NCI-H446 treated with DMSO at 0.1 percent for 48 hours (cell line): ENCODE measurements at regions not wholly inside any gene's neighbourhood (a gene's known extent, or its start where the extent isn't known, plus 50 kb on each side); places are given as distances from the start of the nearest gene placed in this dataset.
A peak's percentile ranks its signal among the peaks of the same experiment; 100 is the strongest.

ENCODE experiments used
- DNase-seq: peaks from one replicate; lab custom pipeline; 2025; lab: John Stamatoyannopoulos, UW

DNA sequence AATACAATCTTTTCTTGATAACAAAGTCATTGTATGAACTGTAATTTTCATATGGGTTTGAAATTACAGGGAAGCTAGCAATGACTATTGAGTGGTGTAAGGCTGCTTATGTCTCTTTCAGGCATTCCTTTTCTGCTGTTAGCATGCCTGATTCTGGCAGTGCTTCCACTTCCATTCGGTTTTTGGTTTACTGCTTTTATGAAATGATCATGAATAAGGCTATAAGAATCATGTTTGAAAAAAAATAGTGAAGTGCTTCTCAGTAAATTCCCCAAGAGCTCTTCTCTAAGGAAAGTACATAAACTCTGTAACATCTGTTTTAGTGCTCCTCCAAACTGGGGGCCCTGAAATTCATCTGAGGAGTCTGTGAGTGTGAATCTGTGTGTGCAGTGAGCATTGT lies 434.0 kb upstream of the RGS6 start:
- no peak for DNase-seq

DNA sequence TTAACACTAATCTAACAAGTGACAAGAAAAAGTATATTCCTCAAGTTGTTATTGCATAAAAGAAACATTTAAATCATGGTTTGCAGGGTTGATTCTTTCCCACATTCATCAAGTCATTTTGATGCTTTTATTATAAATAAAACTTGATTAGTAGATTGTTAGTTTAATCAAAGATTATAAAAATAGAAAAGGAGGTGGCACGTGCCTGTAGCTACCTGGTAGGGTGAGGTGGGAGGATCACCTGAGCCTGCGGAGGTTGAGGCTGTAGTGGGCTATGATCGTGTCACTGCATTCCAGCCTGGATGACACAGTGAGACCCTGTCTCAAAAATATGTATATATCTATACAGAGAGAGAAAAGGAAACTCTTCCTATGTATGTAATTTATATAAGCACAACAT lies 433.2 kb upstream of the RGS6 start:
- DNase-seq = no peak

DNA sequence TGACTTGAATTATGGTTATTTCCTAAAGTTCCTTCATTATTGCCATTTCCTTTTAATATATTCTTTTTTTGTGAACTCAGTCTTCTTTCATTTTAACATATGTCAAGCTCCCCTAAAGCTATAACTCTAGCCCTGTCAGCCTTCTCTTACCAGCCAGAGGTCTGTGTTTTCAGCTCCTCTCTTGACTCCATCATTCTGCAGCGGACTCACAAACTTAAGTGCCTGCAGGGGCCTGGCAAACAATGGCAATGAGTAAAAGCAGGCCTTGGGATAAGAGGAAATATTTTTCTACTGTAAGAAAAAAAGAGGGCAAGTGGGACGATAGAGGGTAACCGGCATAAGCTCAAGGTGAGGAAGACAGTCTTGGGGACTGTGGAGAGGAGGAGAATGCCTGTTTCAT lies 424.5 kb upstream of the RGS6 start:
- DNase-seq = no peak

DNA sequence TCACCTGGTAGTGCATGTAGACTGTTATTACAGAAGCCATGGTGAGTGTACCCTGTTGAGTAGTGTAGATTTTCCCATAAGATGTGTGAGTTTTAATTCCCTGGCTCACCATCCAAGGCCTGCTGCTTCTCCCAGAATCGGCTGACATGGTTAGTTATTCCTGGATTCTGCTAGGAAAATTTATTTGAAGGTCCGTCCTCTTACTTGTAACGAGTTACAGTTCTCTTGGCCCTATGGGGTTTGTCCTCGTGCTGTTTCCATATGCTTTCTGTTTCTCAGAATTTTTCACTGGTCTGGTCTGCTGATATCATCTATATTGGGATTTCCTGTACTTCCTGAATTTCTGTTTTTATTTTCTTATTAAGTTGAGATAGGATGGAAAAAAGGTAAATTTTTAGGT lies 423.3 kb upstream of the RGS6 start:
- DNase-seq = no peak

DNA sequence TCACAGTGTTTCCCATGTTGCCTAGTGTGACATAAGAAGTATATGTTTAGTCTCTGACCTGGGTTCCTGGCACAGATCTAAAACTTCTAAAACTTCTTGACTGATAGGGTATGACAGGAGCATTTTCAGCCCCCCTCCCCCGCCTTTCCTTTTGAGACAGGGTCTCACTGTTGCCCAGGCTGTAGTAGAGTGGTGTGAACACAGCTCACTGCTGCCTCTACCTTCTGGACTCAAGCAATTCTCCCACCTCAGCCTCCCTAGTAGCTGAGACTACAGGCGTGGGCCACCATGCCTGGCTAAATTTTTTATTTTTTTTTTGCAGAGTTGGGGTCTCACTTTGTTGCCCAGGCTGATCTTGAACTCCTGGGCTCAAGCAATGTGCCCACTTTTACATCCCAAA lies 421.1 kb upstream of the RGS6 start:
- DNase-seq = no peak

DNA sequence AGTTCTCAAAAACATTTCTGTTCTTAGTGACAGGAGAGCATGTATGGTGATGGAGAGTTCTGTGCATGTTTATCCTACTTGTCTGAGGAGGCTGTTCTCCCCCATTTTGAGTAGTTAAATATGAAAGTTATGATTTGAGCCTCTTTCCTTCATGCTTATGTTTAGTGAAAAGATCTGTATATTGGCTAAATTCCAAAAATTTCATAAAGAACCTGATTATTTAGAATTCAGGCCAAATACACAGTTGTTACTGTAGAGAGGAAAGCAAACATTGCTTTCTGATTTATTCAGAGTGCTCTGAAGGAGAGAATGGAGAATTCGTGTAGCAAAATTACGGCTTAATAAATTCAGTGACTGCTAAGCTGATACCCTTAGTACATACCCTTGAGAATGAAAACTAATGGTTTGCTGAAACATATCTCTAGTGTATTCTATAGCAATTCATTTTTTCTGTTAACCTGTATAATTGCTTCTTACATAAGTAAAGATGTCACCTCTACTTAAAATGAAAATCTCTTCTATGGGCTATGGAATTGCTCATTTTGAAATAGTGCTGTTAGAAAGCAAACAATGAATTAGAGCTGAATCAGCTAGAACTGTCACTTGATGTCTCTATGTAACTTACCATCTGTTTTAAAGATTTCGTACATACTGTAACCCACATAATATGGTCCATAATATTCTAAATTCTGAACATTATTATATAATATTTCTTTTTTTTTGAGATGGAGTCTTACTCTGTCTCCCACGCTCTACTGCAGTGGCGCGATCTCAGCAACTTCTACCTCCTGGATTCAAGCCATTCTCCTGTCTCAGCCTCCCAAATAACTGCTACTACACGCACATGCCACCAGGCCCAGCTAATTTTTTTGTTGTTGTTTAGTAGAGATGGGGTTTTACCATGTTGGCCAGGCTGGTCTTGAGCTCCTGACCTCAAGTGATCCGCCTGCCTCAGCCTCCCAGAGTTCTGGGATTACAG lies 417.0 kb upstream of the RGS6 start:
- no peak for DNase-seq

DNA sequence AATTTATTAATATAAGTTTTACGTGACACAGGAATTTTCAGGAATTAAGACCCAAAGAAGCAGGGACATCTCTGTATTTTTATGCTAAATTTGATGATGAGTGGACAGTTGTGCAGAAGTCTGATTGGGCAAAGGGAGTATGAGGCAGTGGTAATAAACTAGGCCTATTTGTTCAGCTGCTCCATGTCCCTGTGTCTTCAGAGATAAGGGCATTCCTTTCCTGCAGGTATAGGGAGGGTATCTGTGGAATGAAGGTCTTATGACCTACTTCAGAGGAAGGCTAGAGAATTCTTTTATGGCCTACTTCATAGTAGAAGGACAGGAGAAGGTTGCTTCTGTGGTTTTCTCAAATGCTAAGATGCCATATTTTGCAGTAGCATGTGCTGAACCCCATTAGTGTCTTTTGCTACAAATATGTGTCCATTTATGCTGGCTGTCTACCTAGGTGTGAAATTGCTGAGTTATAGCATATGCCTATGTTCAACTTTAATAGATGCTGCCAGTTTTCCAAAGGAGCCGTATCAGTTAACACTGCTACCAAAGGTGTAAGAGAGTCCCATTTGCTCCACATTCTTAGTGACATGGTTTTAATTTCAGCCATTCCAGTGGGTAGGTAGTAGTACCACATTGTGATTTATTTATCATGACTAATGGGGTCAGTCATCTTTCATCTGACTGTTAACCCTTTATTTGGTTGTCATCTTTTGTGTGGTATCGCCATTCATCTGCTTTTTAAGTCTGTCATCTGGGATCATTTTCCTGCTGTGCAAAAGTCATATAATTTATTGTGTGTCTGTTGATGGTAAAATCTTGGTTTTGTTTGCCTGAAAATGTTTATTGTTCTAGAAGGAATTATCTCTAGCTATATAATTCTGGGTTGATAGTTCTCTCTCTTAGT lies 410.7 kb upstream of the RGS6 start:
- DNase-seq = no peak

DNA sequence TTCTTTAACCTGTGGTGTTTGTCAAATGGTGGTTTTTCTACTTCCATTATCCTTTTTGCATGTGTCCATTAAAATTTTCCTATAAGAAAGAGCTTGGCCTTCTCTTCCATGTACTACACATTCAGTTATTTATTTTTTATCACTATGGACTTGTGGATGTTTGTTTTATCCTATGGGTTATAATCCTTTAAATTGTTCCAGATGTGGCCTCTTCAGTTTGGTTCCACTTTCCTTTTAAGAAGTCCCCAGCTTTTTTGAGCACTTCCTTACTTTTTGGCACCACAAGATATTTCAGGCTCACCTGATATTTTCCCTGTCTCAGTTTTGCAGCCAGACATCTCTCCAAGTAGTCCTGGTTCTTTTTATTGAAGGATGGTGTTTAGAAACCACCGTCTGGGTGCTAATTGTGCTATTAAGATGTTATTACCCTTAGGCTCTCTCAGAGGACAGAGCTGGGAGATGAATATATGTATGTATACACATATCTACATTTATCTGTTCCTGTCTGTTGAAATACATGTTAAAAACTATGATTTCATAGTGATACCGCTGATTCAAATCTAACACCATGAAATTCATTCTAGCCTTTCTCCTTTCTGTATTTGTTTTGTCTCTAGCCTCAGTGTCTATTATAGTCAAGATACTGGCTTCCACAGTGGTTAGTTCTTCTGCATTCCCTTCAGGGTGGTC lies 408.5 kb upstream of the RGS6 start:
- DNase-seq = no peak

DNA sequence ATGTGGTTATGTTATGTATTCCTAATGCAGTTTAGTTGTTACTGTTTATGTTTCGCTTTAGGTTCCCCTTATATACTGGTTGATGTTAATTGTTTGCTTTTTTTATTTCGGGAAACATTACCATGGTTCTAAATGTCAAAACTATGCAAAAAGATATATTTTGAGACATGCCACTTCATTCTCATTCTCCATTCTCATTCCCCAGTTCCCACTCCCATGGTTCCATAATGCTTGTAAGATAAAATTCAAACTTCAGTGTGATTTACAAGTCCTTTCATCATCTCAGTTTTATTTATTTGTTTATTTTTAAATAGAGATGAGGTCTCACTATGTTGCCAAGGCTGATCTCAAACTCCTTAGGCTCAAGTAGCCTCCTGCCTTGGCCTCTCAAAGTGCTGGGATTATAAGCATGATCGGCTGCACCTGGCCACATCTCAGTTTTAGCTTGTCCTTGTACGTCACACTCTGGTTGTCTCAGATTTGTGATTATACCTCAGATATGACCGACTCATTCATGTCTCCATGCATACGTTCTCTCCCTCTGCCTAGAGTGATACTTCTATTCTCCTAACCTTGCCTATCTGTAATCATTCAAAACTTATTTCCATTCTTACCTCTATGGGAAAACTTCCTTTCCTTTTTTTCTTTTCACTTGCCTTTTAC lies 407.8 kb upstream of the RGS6 start:
- DNase-seq = no peak

DNA sequence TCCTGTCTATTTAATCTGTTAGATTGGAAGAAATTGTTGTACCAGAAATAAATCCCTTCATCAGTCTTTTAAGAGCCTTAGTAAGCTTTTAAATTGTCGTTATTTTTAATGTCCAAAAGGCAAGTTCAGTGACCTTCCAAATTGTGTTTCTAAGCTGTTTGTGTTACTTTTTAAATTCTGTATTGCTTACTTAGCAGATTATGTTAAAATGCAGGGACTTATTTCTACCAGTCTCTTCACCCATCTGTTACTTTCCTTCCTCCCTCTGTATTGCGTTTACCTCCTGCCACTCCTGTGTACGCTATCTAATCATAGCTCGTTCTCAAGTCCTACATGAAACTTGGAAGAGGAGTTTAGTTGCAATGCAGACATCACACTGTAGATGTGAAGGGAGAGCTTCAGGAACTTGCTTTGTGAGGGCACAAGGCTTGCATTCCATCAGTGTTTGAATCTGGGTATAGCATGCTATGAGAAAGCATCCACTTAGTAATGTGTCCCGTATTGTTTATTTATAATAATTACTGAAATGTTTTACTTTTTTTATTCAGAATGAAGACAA lies 406.5 kb upstream of the RGS6 start:
- DNase-seq = no peak

DNA sequence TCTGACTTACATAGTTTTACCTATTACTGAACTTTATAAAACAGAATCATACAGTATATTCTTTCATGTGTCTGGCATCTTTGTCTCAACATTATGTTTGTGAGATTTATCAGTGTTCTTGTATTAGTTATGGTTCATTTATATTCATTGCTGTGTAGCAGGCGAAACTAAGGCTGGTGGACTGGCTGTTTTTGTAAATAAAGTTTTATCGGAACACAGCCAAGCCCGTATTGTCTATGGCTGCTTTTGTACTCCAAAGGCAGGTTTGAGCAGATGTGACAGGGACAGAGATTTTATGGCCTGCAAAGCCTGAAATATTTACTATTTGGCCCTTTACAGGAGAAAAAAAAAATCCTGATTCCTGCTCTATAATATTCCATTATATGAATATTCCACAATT lies 405.8 kb upstream of the RGS6 start:
- no peak for DNase-seq

DNA sequence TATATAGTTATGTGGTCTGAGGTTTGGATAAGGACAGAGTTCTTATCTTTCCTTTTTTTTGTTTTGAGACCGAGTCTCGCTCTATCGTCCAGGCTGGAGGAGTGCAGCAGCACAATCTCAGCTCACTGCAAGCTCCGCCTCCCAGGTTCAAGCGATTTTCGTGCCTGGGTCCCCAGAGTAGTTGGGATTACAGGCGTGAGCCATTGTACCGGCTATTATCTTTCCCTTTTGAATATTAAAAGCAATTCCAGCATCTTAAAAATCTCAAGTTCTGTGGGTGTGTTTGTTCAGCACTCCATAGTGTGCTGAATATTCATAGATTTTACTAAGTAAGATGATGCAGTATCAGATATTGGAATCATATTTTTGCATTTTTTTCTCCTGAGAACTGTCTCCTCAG lies 404.4 kb upstream of the RGS6 start:
- DNase-seq = no peak

DNA sequence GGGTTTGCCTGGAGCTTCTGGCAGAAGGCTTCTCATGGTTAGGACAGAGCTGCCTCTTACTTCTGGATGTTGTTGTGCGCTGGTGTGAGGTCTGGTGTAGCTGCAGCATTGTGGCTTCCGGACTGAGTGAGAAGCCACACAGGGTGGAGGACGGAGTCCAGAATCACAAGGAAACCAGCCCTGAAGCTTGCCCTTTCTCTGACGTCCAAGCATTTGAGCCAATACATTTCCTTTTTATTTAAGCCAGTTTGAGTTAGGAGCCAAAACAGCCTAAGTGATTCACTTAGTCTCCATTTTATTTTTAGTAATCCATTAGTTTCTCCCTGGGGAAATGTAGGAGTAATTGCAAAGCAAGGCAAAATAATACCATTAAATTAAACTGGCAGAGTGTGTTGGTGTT lies 402.4 kb upstream of the RGS6 start:
- DNase-seq = peak; percentile 61

DNA sequence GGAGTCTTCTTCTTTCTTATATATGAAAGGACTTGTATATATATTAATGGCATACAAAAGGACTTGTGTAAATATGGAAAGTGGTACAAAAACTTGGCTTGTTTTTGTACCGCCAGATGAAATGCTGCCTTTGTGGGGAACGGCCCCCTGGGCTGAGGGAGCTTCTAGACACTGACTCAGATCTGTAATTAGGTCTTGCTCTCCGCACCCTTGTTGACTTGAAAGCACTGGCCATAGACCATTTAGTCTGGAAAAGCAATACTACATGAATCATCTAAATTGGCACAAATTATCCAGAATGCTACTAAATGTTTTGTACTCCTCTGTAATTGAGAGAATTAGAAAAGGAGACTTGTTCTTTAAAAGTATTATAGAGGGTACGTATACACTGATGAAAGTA lies 399.9 kb upstream of the RGS6 start:
- DNase-seq = peak; percentile 90

DNA sequence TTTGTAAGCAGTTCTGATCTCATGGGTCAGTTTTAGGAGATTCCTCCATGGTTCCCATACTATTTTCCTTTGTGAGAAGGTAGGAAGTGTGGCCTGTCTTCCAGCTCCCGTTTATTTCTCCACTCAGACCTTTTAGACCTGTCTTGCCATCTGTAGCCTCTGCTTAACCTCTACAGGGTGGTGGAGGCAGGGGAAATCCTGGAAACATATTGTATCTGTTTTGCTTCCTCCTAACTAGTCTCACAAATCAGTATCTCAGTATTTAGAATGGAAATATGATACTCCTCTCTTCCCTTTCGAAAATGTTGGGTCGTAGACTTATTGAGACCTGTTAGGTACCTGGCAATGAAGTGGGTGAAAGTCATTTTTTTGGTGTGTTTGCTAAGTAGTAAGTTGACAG lies 399.4 kb upstream of the RGS6 start:
- DNase-seq = no peak

DNA sequence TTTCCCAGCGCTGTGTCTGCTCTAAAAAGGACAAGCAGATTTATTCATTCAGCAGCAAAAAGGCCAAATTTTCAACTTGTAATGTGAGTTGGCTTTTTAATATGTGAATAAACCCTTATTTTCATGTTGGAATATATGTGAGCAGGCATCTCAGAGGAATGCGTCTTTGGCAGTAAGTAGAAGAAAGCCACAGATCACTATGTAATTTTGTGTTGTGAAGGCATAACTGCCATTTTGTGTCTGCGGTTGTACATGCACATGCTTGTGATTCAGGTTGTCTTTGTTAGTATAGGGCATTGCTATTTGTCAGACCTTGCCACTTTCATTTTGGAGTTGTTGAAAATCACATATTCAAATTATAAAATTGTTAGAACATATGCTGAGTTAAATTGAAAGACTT lies 398.8 kb upstream of the RGS6 start:
- DNase-seq = no peak

DNA sequence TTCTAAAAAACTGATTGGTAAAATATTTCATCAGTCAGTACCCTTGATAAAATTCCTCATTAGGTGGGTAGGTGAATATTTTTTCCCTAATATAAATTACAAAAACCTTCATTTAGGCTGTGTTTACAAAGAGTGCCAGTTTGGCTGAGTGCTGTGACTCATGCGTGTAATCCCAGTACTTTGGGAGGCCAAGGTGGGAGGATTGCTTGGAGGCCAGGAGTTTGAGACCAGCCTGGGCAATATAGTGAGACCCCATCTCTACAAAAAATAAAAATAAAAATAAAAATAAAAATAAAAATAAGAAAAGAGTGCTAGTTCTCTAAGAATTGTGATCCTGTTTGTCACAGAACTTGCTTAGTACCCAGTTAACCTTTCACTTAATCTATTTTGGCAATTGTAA lies 398.4 kb upstream of the RGS6 start:
- no peak for DNase-seq

DNA sequence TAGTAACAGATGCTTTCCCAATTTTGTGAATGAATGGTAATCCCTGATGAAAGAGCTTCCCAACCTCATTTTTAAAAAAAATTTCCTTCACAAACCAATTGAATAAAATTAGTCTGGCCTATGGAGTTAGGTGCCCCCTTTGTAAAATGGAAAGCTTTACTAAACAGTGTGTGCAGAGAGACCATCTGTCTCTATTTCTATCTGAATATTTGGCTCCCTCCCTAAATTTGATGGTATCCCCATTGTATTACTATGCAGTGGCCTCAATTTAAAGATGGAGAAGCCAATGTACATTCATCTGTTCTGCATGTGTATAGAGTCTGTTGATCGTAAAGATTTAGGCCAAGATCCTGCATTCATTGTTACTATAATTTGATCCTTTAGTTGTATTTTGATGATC lies 397.7 kb upstream of the RGS6 start:
- peak; percentile 65 for DNase-seq

DNA sequence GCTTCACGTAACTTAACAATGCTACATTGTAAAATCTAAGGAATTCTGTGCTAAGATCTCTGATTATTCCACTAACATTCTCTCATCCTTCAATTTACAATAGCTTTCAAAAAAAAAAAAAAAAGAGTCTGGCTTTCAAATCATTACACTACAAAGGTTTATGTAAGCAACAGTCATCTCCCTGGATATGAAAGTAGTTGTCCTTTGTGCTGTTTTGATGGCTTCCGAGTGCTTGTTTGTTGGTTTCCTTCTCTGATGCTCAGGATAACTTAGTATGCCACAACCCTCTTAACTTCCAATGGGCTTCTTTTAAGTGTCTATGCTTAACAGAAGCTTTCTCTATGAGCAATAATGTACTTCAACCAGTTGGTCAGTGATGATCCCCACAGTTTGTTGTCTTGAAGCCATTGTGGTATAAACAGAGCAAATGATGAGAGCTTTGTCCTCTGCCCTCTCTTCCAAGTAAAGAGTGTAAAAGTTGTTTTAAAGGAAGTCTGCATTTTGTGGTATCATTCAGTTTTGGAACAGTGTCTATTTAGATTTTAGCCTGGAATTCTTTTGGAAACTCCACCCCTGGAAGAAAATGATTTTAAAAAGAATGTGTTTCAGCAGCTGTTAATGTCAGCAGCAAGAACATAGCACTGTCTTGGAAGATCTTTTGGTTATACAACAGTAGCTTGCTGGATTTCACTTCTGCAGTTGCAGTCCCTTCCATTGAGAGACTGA lies 396.1 kb upstream of the RGS6 start:
- DNase-seq = no peak

DNA sequence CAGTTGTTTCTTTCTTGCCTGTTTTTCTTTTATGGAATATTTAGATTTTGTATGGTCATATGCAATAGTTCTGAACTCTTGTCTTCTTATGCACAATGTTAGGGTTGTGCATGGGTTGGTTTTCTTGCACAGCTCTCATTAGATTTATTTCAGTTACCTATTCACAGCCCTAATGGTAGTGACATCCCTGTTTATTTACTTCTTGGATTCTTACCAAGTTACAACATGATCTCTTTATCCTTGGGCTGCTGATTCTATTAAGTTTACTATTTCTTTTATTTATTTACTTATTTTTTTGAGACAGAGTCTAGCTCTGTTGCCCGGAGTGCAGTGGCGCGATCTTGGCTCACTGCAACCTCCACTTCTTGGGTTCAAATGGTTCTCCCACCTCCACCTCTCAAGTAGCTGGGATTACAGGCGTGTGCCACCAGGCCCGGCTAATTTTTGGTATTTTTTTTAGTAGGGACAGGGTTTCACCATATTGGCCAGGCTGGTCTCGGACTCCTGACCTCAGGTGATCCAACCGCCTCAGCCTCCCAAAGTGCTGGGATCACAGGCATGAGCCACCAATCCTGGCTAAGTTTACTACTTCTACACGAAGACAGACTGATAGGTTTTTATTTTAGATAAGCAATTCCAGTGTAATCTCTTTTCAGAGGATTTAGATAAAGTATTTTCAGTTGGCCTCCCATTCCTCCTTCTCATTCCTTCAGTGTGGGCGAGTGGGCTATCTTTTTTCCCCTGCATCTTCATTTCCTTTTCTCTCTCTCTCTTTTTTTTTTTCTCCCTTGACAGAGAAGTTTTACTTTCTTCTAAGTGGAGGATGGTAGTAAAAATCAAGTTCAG lies 395.1 kb upstream of the RGS6 start:
- no peak for DNase-seq
